IPS-15b (cell line): ENCODE measurements at regions not wholly inside any gene's neighbourhood (a gene's known extent, or its start where the extent isn't known, plus 50 kb on each side); places are given as distances from the start of the nearest gene placed in this dataset.
"Not testable (repeated sequence)": the region's sequence is repeated elsewhere in the genome, so short reads cannot be mapped to it uniquely, and the experiment has no call there.

ENCODE experiments used
- H3K27me3 ChIP-seq: one replicate; pipeline ENCODE4 v1.6.1; 2013; ENCODE audit warnings: low read length; ENCODE audit not compliant: control insufficient read depth, insufficient read depth
- H3K36me3 ChIP-seq: one replicate; pipeline ENCODE4 v1.6.1; 2013; ENCODE audit warnings: low read length; ENCODE audit not compliant: control insufficient read depth, insufficient read depth
- H3K4me1 ChIP-seq: one replicate; pipeline ENCODE4 v1.6.1; 2013; ENCODE audit warnings: mild to moderate bottlenecking, low read length; ENCODE audit not compliant: control insufficient read depth, insufficient read depth
- H3K4me3 ChIP-seq: one replicate; pipeline ENCODE4 v1.5.1; 2013; ENCODE audit warnings: low read depth, low read length
- H3K9ac ChIP-seq: one replicate; pipeline ENCODE4 v1.6.1; 2013; ENCODE audit warnings: low read depth, mild to moderate bottlenecking, low read length
- H3K9me3 ChIP-seq: one replicate; pipeline ENCODE4 v1.6.1; 2013; ENCODE audit warnings: mild to moderate bottlenecking, low read length; ENCODE audit not compliant: control insufficient read depth, insufficient read depth

DNA sequence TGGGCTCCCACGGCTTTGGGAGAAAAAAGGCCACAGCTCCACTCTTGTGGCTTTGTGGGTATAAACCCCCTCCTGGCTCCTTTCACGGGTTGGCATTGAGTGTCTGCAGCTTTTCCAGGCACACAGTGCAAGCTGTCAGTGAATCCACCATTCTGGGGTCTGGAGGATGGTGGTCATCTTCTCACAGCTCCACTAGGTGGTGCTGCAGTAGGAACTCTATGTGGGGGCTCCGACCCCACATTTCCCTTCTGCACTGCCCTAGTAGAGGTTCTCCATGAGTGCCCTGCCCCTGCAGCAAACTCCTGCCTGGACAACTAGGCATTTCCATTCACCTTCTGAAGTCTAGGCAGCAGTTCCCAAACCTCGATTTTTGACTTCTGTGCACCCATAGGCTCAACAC is 104.5 kb downstream of the ART5 start:
- not testable (repeated sequence) for H3K27me3 ChIP-seq, H3K4me1 ChIP-seq, H3K9me3 ChIP-seq

DNA sequence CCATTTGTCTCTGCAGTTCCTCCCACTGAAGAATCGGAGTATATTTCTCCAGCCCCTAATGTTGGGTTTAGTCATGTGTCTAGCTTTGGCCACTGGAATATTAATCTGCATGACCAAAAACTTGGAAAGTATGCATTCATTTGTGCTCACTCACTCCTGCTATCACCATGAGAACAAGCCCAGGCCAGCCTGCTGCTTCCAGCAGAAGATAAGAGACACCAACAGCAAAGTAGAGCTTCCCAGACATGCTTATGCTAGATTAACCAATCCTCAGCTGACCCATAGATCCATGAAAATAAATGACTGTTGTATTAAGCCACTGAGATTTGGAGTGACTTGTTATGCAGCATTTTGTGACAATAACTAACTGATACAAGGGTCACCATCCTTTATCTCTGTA is 108.8 kb downstream of the ART5 start:
- H3K4me1 ChIP-seq, H3K36me3 ChIP-seq, H3K4me3 ChIP-seq, H3K9me3 ChIP-seq, H3K9ac ChIP-seq, H3K27me3 ChIP-seq: not testable (repeated sequence)

More for the DNA sequence above, 104.5 kb downstream of the ART5 start:
- H3K4me3 ChIP-seq, H3K36me3 ChIP-seq, H3K9ac ChIP-seq: not testable (repeated sequence)

DNA sequence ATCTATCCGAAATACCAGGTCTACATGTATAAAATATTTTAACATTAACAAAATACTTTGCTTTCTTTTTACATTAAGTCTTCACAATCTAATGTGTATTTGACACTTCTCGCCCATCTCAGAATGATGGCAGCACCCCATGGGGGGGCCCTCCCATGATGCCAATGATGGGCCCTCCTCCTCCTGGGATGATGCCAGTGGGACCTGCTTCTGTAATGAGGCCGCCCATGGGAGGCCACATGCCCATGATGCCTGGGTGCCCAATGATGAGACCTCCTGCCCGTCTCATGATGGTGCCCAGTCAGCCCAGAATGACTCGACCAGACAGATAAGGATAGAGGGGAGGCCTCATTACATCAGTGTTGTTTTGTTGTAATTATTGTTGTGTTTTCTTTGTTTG is 110.5 kb downstream of the ART5 start:
- not testable (repeated sequence) for H3K4me1 ChIP-seq, H3K4me3 ChIP-seq

DNA sequence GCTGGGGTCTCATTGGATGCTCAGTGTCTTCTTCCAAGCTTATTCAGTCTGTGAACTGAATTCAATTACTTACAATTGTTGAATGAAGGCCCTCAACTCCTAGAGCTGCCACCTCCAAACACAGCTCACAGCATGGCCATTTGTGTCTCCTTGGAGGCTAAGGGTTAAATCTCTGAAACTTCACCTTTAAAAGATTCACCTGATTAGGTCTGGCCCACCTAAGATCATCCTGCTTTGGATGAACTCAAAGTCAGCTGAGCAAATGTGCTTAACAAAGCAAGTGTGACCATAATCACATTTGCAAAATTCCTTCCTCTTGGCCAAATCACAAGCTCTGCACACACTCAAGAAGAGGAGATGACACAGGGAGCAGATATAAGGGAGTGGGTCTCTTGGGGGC is 118.2 kb downstream of the ART5 start:
- H3K4me3 ChIP-seq, H3K27me3 ChIP-seq: not testable (repeated sequence)

More for the DNA sequence above, 110.5 kb downstream of the ART5 start:
- not testable (repeated sequence) for H3K9ac ChIP-seq, H3K9me3 ChIP-seq, H3K27me3 ChIP-seq, H3K36me3 ChIP-seq

DNA sequence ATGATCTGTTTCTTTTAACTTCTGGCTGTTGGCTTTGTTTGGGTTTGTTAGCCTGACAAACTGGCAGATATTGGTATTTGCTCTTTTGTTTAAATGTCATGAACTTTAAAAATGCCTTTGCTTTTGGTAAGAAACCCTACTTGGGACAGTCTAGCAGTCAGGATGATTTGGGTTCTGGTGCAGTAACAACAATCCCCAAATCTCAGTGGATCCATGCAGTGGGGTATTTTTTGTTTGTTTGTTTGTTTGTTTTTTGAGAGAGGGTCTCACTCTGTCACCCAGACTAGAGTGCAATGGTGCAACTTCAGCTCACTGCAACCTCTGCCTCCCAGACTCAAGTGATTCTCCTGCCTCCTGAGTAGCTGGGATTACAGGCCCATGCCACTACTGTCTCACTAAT is 120.9 kb downstream of the ART5 start:
- H3K4me1 ChIP-seq, result not testable (repeated sequence)

More for the DNA sequence above, 118.2 kb downstream of the ART5 start:
- H3K9me3 ChIP-seq, H3K36me3 ChIP-seq, H3K9ac ChIP-seq, H3K4me1 ChIP-seq: not testable (repeated sequence)

DNA sequence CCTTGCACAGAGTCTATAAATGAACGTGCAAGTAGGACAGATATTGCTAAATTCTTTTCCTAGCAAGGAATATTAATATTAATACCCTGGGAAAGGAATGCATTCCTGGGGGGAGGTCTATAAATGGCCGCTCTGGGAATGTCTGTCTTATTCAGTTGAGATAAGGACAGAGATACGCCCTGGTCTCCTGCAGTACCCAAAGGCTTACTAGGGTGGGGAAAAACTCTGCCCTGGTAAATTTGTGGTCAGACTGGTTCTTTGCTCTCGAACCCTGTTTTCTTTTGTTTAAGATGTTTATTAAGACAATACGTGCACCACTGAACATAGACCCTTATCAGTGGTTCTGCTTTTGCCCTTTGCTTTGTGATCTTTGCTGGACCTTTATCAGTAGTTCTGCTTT is 122.0 kb downstream of the ART5 start:
- H3K4me1 ChIP-seq, H3K4me3 ChIP-seq, H3K27me3 ChIP-seq, H3K36me3 ChIP-seq, H3K9ac ChIP-seq, H3K9me3 ChIP-seq: not testable (repeated sequence)

More for the DNA sequence above, 120.9 kb downstream of the ART5 start:
- not testable (repeated sequence) for H3K36me3 ChIP-seq, H3K9ac ChIP-seq, H3K4me3 ChIP-seq, H3K9me3 ChIP-seq, H3K27me3 ChIP-seq

DNA sequence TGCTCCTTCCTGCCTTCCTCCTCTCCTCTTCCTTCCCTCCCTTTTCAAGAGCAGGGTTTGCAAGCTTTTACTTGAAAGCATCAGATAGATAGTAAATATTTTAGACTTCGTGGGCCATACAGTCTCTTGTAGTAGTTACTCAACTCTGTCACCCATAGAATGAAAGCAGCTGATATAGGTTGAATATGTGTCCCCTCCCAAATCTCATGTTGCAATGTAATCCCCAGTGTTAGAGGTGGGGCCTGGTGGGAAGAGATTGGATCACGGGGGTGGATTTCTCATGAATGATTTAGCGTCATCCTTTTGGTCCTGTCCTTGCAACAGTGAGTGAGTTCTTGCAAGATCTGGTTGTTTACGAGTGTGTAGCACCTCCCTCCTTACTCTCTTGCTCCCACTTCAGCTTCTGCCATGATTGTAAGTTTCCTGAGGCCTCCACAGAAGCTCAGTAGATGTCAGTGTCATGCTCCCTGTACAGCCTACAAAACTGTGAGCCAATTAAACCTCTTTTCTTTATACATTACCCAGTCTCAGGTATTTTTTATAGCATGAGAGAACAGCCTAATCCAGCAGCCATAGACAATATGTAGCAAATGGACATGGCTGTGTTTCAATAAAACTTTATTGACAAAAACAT is 124.7 kb downstream of the ART5 start:
- H3K9ac ChIP-seq, H3K4me1 ChIP-seq, H3K27me3 ChIP-seq, H3K36me3 ChIP-seq, H3K9me3 ChIP-seq, H3K4me3 ChIP-seq: not testable (repeated sequence)

DNA sequence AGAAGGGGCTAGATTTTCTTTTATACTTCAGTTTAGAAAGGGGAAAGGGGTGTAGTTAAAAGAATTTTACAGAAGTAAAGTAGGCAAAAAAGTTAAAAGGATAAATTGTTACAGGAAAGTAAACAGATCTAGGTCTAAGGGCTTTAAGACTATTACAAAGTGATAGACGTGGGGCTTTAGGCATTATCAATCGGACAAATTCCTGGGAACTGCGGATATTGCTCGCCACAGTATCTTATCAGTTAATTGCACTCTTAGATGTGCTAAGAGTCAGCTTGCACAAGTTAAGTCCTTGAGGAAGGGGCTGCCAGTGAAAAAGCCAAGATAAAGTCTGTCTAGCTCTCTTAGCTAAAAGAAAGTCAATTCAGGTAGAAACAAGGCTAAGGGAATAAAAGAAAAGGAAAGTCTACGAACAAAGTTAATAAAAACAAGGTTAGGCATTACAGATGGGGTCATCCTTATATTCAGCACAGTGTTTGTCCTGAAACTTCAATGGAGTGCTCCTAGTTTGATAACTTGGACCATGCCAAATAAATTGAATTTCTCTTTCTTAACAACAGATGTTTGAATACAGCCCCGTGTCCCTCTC is 125.4 kb downstream of the ART5 start:
- H3K9ac ChIP-seq, H3K4me3 ChIP-seq, H3K27me3 ChIP-seq, H3K9me3 ChIP-seq, H3K36me3 ChIP-seq, H3K4me1 ChIP-seq: not testable (repeated sequence)

DNA sequence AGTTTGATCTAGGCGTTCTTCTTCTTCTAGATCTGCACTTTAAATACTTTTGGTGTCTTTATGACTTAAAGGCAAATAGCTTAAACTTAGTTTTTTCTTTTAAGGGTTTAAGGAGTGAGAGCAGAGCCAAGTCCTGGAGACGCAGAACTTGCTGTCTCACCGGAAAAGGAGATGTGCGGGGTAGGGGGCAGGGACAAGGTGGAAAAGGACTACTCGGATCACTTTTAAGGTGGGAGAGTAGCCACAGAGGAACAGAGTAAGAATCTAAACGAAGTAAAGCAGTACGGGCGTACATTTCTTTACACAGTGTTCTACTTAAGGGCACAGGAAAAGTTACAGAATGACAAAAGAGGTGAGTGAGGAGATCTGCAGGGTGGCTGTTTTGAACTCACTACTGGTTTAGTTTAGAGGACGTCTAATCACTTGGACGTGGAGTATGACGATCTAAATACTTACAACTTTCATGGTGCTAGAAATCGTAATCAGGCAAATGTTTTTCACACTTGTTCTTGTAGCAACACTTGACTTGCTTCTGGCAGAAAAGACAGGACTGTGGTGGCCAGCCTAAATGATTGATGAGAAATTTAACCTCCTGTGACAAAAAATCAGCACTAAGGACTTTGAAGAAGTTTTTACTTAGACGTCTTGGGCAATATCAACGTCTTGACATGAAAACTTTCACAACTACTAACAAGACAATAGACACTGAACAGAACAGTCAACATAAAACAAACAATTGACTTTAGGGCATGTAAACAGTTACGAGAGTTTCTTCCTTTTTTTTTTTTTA is 127.0 kb downstream of the ART5 start:
- H3K36me3 ChIP-seq, H3K4me1 ChIP-seq, H3K27me3 ChIP-seq, H3K9ac ChIP-seq, H3K9me3 ChIP-seq, H3K4me3 ChIP-seq: not testable (repeated sequence)

DNA sequence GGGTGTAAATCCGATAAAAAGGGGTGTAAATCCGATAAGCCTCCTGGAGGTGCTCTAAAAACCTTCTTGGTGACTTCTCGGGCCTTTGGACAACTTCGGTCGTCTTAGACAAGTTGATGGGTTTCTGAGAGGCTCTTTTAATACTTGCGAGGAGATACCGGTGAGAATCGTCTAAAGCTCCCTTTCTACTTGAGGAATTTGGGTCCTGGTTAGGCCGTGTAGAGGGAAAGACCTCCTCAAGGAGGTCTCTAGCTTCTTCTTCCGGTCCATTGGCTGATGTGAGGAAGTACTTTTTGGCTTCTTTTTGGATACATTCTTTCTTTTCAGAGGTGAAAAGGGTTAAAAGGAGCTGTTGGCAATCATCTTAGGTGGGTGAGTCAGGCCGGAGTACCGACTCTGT is 128.5 kb downstream of the ART5 start:
- not testable (repeated sequence) for H3K27me3 ChIP-seq, H3K9ac ChIP-seq, H3K4me1 ChIP-seq, H3K4me3 ChIP-seq, H3K9me3 ChIP-seq, H3K36me3 ChIP-seq

DNA sequence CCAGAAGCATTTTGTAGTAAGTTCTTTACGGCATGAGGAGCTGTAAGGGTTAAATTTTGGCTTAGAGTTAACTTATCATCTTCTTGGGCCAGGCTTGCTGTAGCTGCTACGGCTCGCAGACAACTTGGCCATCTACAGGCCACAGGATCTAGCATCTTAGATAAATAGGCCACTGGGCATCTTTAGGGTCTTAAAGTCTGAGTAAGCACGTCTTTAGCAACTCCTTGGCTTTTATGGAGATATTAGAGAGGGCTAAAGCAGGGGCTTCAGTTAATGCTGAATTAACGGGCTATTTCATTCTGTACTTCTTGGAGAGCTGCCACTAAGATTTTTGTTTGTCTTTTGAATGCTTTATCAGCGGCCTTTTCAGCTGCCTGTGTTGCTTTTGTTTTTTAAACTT is 129.0 kb downstream of the ART5 start:
- not testable (repeated sequence) for H3K4me3 ChIP-seq, H3K9me3 ChIP-seq, H3K4me1 ChIP-seq, H3K36me3 ChIP-seq, H3K27me3 ChIP-seq, H3K9ac ChIP-seq

DNA sequence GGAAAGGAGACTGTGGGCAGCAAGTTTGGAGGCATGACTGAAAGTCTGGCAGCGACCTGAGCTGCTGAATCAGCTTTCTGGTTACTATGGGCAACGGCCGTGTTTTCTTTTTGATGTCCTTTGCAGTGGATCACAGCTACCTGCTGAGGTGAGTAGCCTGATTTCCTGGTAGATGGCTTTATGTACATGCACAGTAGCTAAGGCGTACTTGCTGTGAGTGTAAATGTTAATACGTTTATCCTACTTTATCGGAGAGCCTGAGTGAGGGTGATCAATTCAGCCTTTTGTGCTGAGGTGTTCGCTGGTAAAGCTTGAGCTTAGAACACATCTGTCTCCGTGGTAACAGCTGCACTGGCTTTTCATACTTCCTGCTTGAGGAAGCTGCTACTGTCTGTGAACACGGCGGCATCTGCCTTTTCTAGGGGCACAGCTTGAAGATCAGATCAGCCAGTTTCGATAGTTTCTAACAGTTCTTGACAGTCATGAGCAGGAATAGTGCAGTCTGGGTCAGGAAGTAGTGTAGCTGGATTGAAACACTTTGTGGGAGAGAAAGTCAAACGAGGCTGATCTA is 129.6 kb downstream of the ART5 start:
- H3K36me3 ChIP-seq, H3K9ac ChIP-seq: not testable (repeated sequence)

More for the DNA sequence above, 129.6 kb downstream of the ART5 start:
- H3K4me3 ChIP-seq, H3K4me1 ChIP-seq, H3K9me3 ChIP-seq, H3K27me3 ChIP-seq: not testable (repeated sequence)
